PC-9 (cell line): ENCODE measurements at regions not wholly inside any gene's neighbourhood (a gene's known extent, or its start where the extent isn't known, plus 50 kb on each side); places are given as distances from the start of the nearest gene placed in this dataset.
A peak's percentile ranks its signal among the peaks of the same experiment; 100 is the strongest.

Experiments used
- BruUV-seq: library from RNA; stranded (reverse); fragments of 400-500 nt; replicated peaks from 2 replicates; lab custom pipeline; 2021; lab: Mats Ljungman, UMichigan
- CTCF ChIA-PET: fragments of 300-600 bp; sonication (Branson Sonifier 250); formaldehyde crosslinking; loops from one replicate; lab custom pipeline; 2022; ENCODE audit warnings: antibody characterized with exemption; lab: Charles Lee
- POLR2A ChIA-PET: fragments of 300-600 bp; sonication (Branson Sonifier 250); formaldehyde crosslinking; loops from one replicate; lab custom pipeline; 2022; ENCODE audit warnings: antibody characterized with exemption; ENCODE audit not compliant: unreplicated experiment; lab: Charles Lee
- DNase-seq, 2 experiments: peaks; one replicate each; pipeline versions ENCODE4 v3.0.0 to v3.0.0-alpha.2; 2015 to 2022; ENCODE audit warnings: mixed read lengths in 1 of 2
- H2AFZ ChIP-seq: fragments of 200-600 bp; sonication (generic); 2 replicates; pipeline ENCODE4 v1.8.1; 2017; ENCODE audit warnings: antibody characterized with exemption
- H3F3A ChIP-seq: fragments of 200-600 bp; sonication (generic); 2 replicates; pipeline ENCODE4 v1.8.1; 2017; ENCODE audit warnings: antibody characterized with exemption, mild to moderate bottlenecking, low read depth; ENCODE audit not compliant: insufficient read depth
- H3K27ac ChIP-seq: fragments of 200-600 bp; sonication (generic); 2 replicates; pipeline ENCODE4 v1.6.1; 2016; ENCODE audit warnings: mixed run types
- H3K27me3 ChIP-seq: fragments of 200-600 bp; sonication (generic); 2 replicates; pipeline ENCODE4 v1.6.1; 2016; ENCODE audit warnings: low read depth, mixed run types; ENCODE audit not compliant: insufficient read depth
- H3K36me3 ChIP-seq: fragments of 200-600 bp; sonication (generic); 2 replicates; pipeline ENCODE4 v1.6.1; 2016; ENCODE audit warnings: low read depth, mixed run types
- H3K4me1 ChIP-seq: fragments of 200-600 bp; sonication (generic); replicated peaks from 2 replicates; pipeline ENCODE4 v1.6.1; 2016; ENCODE audit warnings: mixed run types; ENCODE audit not compliant: insufficient read depth
- H3K4me2 ChIP-seq: fragments of 200-600 bp; sonication (generic); 2 replicates; pipeline ENCODE4 v1.6.1; 2017; ENCODE audit warnings: mixed run types
- H3K4me3 ChIP-seq: fragments of 200-600 bp; sonication (generic); 2 replicates; pipeline ENCODE4 v1.6.1; 2016; ENCODE audit warnings: mixed run types
- H3K79me2 ChIP-seq: fragments of 200-600 bp; sonication (generic); 2 replicates; pipeline ENCODE4 v1.6.1; 2017; ENCODE audit warnings: low read depth, mixed run types
- H3K9me2 ChIP-seq: fragments of 200-600 bp; sonication (generic); 2 replicates; pipeline ENCODE4 v1.8.1; 2017; ENCODE audit warnings: mild to moderate bottlenecking; ENCODE audit not compliant: insufficient read depth
- H3K9me3 ChIP-seq: fragments of 200-600 bp; sonication (generic); 2 replicates; pipeline ENCODE4 v1.8.1; 2016; ENCODE audit warnings: low read depth; ENCODE audit not compliant: insufficient read depth
- H4K20me1 ChIP-seq: fragments of 200-600 bp; sonication (generic); 2 replicates; pipeline ENCODE4 v1.8.1; 2017; ENCODE audit not compliant: insufficient read depth
- EZH2 ChIP-seq: fragments of 200-600 bp; sonication (generic); IDR thresholded peaks from 2 replicates; pipeline ENCODE4 v1.8.0; 2017; ENCODE audit warnings: antibody characterized with exemption, low read depth
- intact Hi-C: fragments of 100-400 bp; cut with micrococcal nuclease; formaldehyde crosslinking; loops from one replicate; pipeline ENCODE4 v1.10.0; 2022; ENCODE audit not compliant: unreplicated experiment
- TF ChIP-seq, protein P1 (sequence below): fragments of 200-600 bp; sonication (generic); conservative IDR thresholded peaks from 2 replicates; pipeline ENCODE4 v1.6.1; 2017; ENCODE audit warnings: mixed run types, antibody characterized with exemption, mild to moderate bottlenecking, moderate library complexity

GRCh38 chr5:164470312-164470711 lies 964.9 kb downstream of the MAT2B start:
- H3K27me3 ChIP-seq = no peaks in the 10 kb centered on the region
- no peaks in the 10 kb centered on the region; the same call in 1 of the 2 replicates for H4K20me1 ChIP-seq
- H3F3A ChIP-seq = no peaks in the 10 kb centered on the region
- BruUV-seq = no TSS peak
- CTCF ChIA-PET = no interaction called here
- H3K4me1 ChIP-seq = no peaks in the 10 kb centered on the region
- H3K4me3 ChIP-seq = no peak overlapping the region
- intact Hi-C loops = loop anchor here (10.0 kb wide), 1 partner anchor 906 kb away; no protein-coding TSS in a partner anchor
- no peaks in the 10 kb centered on the region for H3K9me2 ChIP-seq
- no peak overlapping the region for H3K27ac ChIP-seq
- POLR2A ChIA-PET = no interaction called here
- TF ChIP-seq EZH2 = no peak
- TF ChIP-seq, protein P1, sequence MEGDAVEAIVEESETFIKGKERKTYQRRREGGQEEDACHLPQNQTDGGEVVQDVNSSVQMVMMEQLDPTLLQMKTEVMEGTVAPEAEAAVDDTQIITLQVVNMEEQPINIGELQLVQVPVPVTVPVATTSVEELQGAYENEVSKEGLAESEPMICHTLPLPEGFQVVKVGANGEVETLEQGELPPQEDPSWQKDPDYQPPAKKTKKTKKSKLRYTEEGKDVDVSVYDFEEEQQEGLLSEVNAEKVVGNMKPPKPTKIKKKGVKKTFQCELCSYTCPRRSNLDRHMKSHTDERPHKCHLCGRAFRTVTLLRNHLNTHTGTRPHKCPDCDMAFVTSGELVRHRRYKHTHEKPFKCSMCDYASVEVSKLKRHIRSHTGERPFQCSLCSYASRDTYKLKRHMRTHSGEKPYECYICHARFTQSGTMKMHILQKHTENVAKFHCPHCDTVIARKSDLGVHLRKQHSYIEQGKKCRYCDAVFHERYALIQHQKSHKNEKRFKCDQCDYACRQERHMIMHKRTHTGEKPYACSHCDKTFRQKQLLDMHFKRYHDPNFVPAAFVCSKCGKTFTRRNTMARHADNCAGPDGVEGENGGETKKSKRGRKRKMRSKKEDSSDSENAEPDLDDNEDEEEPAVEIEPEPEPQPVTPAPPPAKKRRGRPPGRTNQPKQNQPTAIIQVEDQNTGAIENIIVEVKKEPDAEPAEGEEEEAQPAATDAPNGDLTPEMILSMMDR = no peak
- no peaks in the 10 kb centered on the region for H3K36me3 ChIP-seq
- no peaks in the 10 kb centered on the region for H3K9me3 ChIP-seq
- no peak overlapping the region for H2AFZ ChIP-seq
- H3K79me2 ChIP-seq = no peaks in the 10 kb centered on the region
- no peak overlapping the region for H3K4me2 ChIP-seq
- DNase-seq = no peak

DNA sequence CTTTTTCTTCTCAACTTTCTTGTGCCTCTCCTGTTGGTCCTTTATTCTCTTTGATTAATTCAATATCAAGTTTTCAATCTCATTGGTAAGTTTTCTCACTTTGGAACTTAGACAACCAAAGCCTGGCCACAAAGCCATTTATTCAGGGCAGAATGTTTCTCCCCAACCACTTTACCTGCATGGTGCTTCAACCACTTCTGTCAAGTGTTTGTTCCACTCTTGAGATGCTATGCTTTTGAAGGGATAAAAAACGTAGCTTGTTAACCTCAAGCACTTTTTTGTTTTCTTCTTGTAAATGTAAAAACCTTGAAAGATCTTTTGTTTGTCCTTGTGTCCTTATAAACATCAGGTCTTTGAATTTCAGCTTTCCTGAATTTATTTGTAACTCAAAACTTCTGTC lies 966.7 kb downstream of the MAT2B start:
- Histone ChIP-seq H3K4me1 (no peaks in the 10 kb centered on the region), H3K27me3 (no peaks in the 10 kb centered on the region), H3K4me3 (no peak overlapping the region), H3K9me3 (no peaks in the 10 kb centered on the region), H3K4me2 (no peak overlapping the region), H3K79me2 (no peaks in the 10 kb centered on the region), H2AFZ (no peak overlapping the region), H3K9me2 (no peaks in the 10 kb centered on the region), H3K27ac (no peak overlapping the region), H3F3A (no peaks in the 10 kb centered on the region), H3K36me3 (no peaks in the 10 kb centered on the region), H4K20me1 (no peaks in the 10 kb centered on the region; the same call in 1 of the 2 replicates)
- POLR2A ChIA-PET = no interaction called here
- TF ChIP-seq, protein P1 = no peak
- no peak for TF ChIP-seq EZH2
- no peak for DNase-seq
- intact Hi-C loops = loop anchor here (10.0 kb wide), 1 partner anchor 907 kb away; no protein-coding TSS in a partner anchor
- BruUV-seq = no TSS peak
- CTCF ChIA-PET = no interaction called here

GRCh38 chr5:164475339-164475977 lies 970.0 kb downstream of the MAT2B start:
- BruUV-seq = no TSS peak
- Histone ChIP-seq H3K4me3 (no peak overlapping the region), H3K36me3 (no peaks in the 10 kb centered on the region), H4K20me1 (no peaks in the 10 kb centered on the region; the same call in 1 of the 2 replicates), H3K4me2 (no peak overlapping the region), H3K27me3 (no peaks in the 10 kb centered on the region), H3K27ac (no peak overlapping the region), H3K79me2 (no peaks in the 10 kb centered on the region), H3K4me1 (no peaks in the 10 kb centered on the region), H3K9me2 (no peaks in the 10 kb centered on the region), H3K9me3 (no peaks in the 10 kb centered on the region), H3F3A (no peaks in the 10 kb centered on the region), H2AFZ (no peak overlapping the region)
- POLR2A ChIA-PET = no interaction called here
- intact Hi-C loops = loop anchor here (1.0 to 10.0 kb wide), 3 partner anchors 462 to 911 kb away; no protein-coding TSS in a partner anchor
- TF ChIP-seq, protein P1 = peak; percentile 49; the same call in 1 of the 2 replicates
- no peak for TF ChIP-seq EZH2
- no peak for DNase-seq
- CTCF ChIA-PET = no interaction called here
